ENCODE measurements at regions not wholly inside any gene's neighbourhood (a gene's known extent, or its start where the extent isn't known, plus 50 kb on each side); places are given as distances from the start of the nearest gene placed in this dataset.

DNA sequence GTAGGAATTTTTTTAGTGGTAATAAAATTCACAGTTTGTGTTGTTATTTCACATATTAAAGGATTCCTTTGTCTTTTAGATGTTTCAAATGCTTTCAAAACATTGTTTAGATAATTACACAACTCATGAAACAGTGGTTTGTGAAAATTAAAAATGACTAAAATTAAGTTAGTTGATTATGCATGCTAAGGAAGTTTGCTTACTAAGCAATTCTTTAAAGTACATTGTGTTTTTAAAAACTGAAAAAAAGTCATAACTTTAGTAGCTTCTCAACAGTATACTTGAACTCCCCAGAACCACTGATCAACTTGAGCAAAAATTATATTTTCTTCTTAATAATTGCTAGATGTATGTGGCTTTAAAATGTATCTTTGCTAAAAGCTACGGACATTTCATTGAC, 298.4 kb upstream of the MC4R start:
- H3K4me3 ChIP-seq (ENCODE audit: low read depth, low read length) = no peak overlapping the region
- DNase-seq (ENCODE audit: low read depth) = no peak
- TF ChIP-seq, protein P1, sequence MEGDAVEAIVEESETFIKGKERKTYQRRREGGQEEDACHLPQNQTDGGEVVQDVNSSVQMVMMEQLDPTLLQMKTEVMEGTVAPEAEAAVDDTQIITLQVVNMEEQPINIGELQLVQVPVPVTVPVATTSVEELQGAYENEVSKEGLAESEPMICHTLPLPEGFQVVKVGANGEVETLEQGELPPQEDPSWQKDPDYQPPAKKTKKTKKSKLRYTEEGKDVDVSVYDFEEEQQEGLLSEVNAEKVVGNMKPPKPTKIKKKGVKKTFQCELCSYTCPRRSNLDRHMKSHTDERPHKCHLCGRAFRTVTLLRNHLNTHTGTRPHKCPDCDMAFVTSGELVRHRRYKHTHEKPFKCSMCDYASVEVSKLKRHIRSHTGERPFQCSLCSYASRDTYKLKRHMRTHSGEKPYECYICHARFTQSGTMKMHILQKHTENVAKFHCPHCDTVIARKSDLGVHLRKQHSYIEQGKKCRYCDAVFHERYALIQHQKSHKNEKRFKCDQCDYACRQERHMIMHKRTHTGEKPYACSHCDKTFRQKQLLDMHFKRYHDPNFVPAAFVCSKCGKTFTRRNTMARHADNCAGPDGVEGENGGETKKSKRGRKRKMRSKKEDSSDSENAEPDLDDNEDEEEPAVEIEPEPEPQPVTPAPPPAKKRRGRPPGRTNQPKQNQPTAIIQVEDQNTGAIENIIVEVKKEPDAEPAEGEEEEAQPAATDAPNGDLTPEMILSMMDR (IDR thresholded peaks at IDR 0.05; ENCODE audit: low read depth, low read length, missing control alignments) = no peak
- in situ Hi-C loops (cut with HindIII; ENCODE audit: low sequenced_read_pairs) = no loop called here

DNA sequence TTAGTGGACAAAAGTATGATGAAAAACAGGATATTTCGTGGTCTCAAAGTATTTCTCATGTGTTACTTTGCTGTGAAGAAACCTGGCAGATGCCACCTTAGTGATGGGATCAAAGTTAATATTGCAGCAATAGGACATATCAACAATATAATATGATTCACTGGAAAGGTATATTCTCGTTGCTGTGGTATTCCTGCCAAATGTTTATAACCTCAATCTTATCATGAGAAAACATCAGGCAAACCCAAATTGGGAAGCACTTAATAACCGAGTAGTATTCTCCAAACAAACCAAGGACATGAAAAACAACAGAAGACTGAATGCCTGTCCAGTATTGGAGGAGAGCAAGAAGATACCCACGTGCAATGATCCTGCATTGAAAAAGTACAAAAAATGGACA, 302.6 kb upstream of the MC4R start:
- in situ Hi-C loops (cut with HindIII; ENCODE audit: low sequenced_read_pairs) = no loop called here
- H3K4me3 ChIP-seq (ENCODE audit: low read depth, low read length) = no peak overlapping the region
- no peak for DNase-seq (ENCODE audit: low read depth)
- TF ChIP-seq, protein P1 (IDR thresholded peaks at IDR 0.05; ENCODE audit: low read depth, low read length, missing control alignments) = no peak

DNA sequence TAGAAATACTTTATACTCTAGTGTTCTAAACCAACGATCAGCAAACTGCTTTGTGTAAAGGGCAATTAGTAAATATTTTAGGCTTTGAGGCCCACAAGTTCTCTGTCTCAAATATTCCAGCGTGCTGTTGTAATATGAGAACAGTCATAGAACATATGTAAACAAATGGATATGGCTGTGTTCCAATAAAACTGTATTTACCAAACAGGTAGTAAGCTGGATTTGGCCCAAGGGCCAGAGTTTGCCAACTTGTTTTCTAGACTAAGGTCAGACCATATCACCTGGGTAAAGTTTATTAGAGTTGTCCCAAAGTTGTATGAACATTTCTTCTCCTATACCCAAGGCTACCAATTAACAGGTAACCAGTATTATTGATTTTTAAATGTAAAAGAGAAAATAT, 303.2 kb upstream of the MC4R start:
- DNase-seq (ENCODE audit: low read depth) = no peak
- in situ Hi-C loops (cut with HindIII; ENCODE audit: low sequenced_read_pairs) = no loop called here
- TF ChIP-seq, protein P1 (IDR thresholded peaks at IDR 0.05; ENCODE audit: low read depth, low read length, missing control alignments) = no peak
- H3K4me3 ChIP-seq (ENCODE audit: low read depth, low read length) = no peak overlapping the region

- no peak overlapping the region for H3K4me3 ChIP-seq (ENCODE audit: low read depth, low read length)
- TF ChIP-seq, protein P1 (IDR thresholded peaks at IDR 0.05; ENCODE audit: low read depth, low read length, missing control alignments) = no peak
- in situ Hi-C loops (cut with HindIII; ENCODE audit: low sequenced_read_pairs) = no loop called here
- no peak for DNase-seq (ENCODE audit: low read depth)
These were observed 304.2 kb upstream of the MC4R start for GRCh38 chr18:60676815-60677214.

- no peak overlapping the region for H3K4me3 ChIP-seq (ENCODE audit: low read depth, low read length)
- peak; percentile 23 for DNase-seq (ENCODE audit: low read depth)
These were observed 312.4 kb upstream of the MC4R start for GRCh38 chr18:60684843-60685513.

GRCh38 chr18:60686142-60686541, 313.6 kb upstream of the MC4R start:
- in situ Hi-C loops (cut with HindIII; ENCODE audit: low sequenced_read_pairs) = no loop called here
- no peak overlapping the region for H3K4me3 ChIP-seq (ENCODE audit: low read depth, low read length)
- no peak for DNase-seq (ENCODE audit: low read depth)
- TF ChIP-seq, protein P1 (IDR thresholded peaks at IDR 0.05; ENCODE audit: low read depth, low read length, missing control alignments) = no peak

More at GRCh38 chr18:60684843-60685513, 312.4 kb upstream of the MC4R start:
- TF ChIP-seq, protein P1 (IDR thresholded peaks at IDR 0.05; ENCODE audit: low read depth, low read length, missing control alignments) = peak; percentile 34
- in situ Hi-C loops (cut with HindIII; ENCODE audit: low sequenced_read_pairs) = no loop called here

All from astrocyte of the cerebellum (primary cell).